Lower leg skin (tissue), 4 donors: ENCODE measurements at regions not wholly inside any gene's neighbourhood (a gene's known extent, or its start where the extent isn't known, plus 50 kb on each side); places are given as distances from the start of the nearest gene placed in this dataset.

Source experiments
- DNase-seq, 2 donors: peaks; one replicate each; pipeline ENCODE4 v3.0.0-alpha.2; 2019; ENCODE audit warnings: low spot score in 2 of 2
- H3K4me3 ChIP-seq: fragments of 200-600 bp; sonication (generic); 2 replicates; pipeline ENCODE4 v1.5.1; 2017; ENCODE audit warnings: mild to moderate bottlenecking, low read depth; ENCODE audit not compliant: poor library complexity, severe bottlenecking
- CTCF ChIP-seq, 3 donors: fragments of 450-650 bp; IDR thresholded peaks; one replicate each; pipeline ENCODE4 v1.5.1; 2016; ENCODE audit warnings: antibody characterized with exemption in 3 of 3, mild to moderate bottlenecking in 3 of 3, moderate library complexity in 2 of 3
- POLR2A ChIP-seq, 2 donors: fragments of 450-650 bp; IDR thresholded peaks; one replicate each; pipeline ENCODE4 v1.6.1; 2016 to 2017; ENCODE audit warnings: antibody characterized with exemption in 2 of 2, mild to moderate bottlenecking in 1 of 2, moderate library complexity in 1 of 2
- WGBS, 2 donors: methylation state at CpG; one replicate each; pipeline ENCODE4 v1.1.5; 2018; 5-methylcytosine and 5-hydroxymethylcytosine counted together
- intact Hi-C: fragments of 100-400 bp; cut with DNase I; formaldehyde crosslinking; loops from one replicate; pipeline ENCODE4 v1.15.0; 2023; ENCODE audit warnings: low total_unique reads

DNA sequence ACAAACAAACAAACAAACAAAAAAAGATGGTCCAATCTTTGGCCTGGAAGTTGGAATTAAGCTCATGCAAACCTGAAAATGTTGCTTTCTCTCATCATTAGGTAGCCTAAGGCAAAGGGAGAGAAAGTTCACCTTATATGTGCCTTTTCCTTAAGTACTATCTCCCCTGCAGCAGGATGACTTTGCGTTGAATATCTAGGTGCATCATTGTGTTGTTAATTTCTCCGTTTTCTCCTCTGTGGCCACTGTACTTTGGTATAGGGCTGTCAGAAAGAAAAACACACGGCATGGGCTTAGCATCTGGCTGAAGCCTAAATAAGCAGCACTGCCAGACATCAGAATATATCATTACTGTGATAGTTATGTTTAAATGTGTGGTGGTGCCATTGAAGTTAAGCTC lies 345.5 kb downstream of the BCAT1 start:
- intact Hi-C loops = no loop called here
- no peak for DNase-seq
- WGBS, 2 donors = 77 to 81% methylated on average over 3 of the region's 3 CpGs
- no peak overlapping the region for H3K4me3 ChIP-seq
- no peak for TF ChIP-seq CTCF (IDR thresholded peaks at IDR 0.05)
- no peak for TF ChIP-seq POLR2A (IDR thresholded peaks at IDR 0.05)

DNA sequence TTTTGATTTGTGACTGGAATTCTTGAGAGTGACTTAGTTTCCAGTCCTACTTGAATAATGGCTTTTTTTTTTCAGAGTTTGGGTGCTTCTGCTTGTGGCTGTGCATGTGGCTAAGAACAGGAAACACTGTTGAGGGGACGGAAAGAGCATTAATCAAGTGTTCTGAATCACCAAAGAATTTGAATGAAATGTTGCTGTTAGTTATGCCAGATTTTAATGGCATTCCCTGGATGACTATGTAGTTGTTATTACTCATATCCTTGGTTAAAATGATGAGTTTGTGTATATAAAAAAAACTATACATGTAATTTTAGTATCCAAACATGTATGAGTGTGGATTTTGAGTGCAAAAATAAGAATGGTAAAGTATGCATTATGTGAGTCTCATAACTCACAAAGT lies 347.9 kb downstream of the BCAT1 start:
- no peak overlapping the region for H3K4me3 ChIP-seq
- DNase-seq = no peak
- TF ChIP-seq CTCF (IDR thresholded peaks at IDR 0.05) (no peak), POLR2A (IDR thresholded peaks at IDR 0.05) (no peak)
- intact Hi-C loops = no loop called here
- WGBS, 2 donors = 5 to 19% methylated on average over 1 of the region's 1 CpG

DNA sequence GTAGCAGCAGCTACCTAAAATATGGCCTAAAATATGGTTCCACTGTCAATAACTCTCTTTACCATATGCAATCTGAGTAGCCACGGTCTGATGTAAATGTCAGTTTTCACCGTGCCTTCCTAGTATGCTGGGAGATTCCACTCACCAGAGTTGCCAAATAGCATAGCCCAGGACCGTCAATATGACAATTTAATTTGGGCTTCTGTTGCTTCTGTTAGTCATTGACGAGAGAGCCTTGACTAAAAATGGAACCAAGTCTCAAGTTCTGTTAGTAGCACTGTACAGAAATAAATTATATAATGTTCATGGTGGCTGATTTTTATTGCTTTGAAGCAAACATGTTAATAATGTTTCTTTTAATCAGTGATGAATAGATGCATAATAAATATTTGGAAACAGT lies 348.4 kb downstream of the BCAT1 start:
- H3K4me3 ChIP-seq = no peak overlapping the region
- DNase-seq = no peak
- 65 to 71% methylated on average over 4 of the region's 4 CpGs for WGBS, 2 donors
- no peak for TF ChIP-seq CTCF (IDR thresholded peaks at IDR 0.05)
- no peak for TF ChIP-seq POLR2A (IDR thresholded peaks at IDR 0.05)
- intact Hi-C loops = no loop called here

GRCh38 chr12:24599736-24600135 lies 349.2 kb downstream of the BCAT1 start:
- TF ChIP-seq CTCF (IDR thresholded peaks at IDR 0.05) (no peak), POLR2A (IDR thresholded peaks at IDR 0.05) (no peak)
- H3K4me3 ChIP-seq = no peak overlapping the region
- WGBS, 2 donors = 84 to 92% methylated on average over 5 of the region's 5 CpGs
- no peak for DNase-seq
- intact Hi-C loops = loop anchor here (10.0 kb wide), 1 partner anchor 1385 kb away; no protein-coding TSS in a partner anchor

DNA sequence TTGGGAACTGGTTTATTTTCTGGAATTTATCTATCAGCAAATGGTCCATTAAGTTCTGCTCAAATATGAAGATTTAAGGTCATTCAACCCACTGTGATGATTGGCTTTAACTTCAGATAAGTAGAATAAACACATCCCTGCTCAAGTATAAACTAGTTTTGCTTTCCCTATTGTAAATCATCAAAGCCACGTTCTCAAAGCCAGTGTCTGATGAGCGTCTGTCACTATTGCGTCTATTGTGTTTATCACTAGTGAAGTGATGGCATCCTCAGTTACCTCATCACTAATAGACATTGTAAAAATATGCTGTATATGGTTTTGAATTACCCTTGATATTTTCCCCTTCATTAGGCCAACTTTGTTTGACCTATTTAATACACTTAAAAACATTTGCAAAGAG lies 351.3 kb downstream of the BCAT1 start:
- WGBS, 2 donors = 88 to 92% methylated on average over 3 of the region's 3 CpGs
- H3K4me3 ChIP-seq = no peak overlapping the region
- intact Hi-C loops = loop anchor here (10.0 kb wide), 1 partner anchor 1383 kb away; no protein-coding TSS in a partner anchor
- TF ChIP-seq POLR2A (IDR thresholded peaks at IDR 0.05) (no peak), CTCF (IDR thresholded peaks at IDR 0.05) (no peak)
- no peak for DNase-seq

DNA sequence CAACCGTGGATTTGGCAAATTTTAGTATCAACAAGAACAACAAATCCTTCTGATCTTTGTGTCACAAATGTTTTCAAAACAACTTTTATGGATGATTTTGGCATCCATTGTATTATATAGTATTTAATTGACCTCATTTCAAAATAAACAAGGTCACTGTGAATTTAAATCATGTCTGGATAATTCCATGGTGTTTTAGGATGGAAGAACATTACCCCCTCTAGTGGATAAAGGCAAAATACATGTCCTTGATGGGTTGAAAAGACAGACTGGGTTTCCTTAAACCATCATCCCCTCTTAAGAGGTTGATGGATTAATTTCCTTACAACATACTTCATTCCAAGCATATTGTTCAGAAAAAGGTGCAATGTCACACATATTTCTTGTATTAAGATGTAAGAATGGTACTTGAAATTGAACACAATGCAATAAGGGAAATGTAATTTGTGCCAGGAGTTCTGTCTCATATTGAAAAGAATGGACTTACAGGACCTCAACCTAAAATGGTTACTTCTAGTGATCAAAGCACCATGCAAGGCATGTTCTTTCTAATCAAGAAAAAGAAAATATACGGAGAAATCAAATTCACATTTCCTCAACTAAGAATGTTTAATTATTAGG lies 352.0 kb downstream of the BCAT1 start:
- intact Hi-C loops = loop anchor here (10.0 kb wide), 1 partner anchor 1382 kb away; no protein-coding TSS in a partner anchor
- no peak overlapping the region for H3K4me3 ChIP-seq
- WGBS, 2 donors = 48 to 49% methylated on average over 2 of the region's 2 CpGs
- TF ChIP-seq CTCF (IDR thresholded peaks at IDR 0.05) (no peak), POLR2A (IDR thresholded peaks at IDR 0.05) (no peak)
- DNase-seq = no peak
